Stimulated activated naive B cell treated with anti-CD40 and anti-IgM and Interleukin-4, amounts not matched to agents 10 μg/mL and 1 μg/mL and 100 μg/mL, for 72 hours (primary cell): ENCODE measurements at regions not wholly inside any gene's neighbourhood (a gene's known extent, or its start where the extent isn't known, plus 50 kb on each side); places are given as distances from the start of the nearest gene placed in this dataset.
"Not testable (repeated sequence)": the region's sequence is repeated elsewhere in the genome, so short reads cannot be mapped to it uniquely, and the experiment has no call there.

Source experiments
- ATAC-seq, 2 donors: fragments of 150-1000 bp; cut with Tn5 transposase; replicated peaks; 2 replicates each; pipeline ENCODE4 v1.10.0; 2021; ENCODE audit warnings: moderate library complexity in 1 of 2
- DNase-seq: peaks from one replicate; pipeline ENCODE4 v3.0.0; 2021
- H3K27ac Mint-ChIP-seq: one replicate; pipeline ENCODE4 v1.8.0; 2022; ENCODE audit warnings: mild to moderate bottlenecking, mixed read lengths
- H3K27me3 Mint-ChIP-seq, 2 donors: one replicate each; pipeline ENCODE4 v1.8.0; 2022; ENCODE audit warnings: mixed read lengths in 2 of 2
- H3K36me3 Mint-ChIP-seq, 2 donors: one replicate each; pipeline ENCODE4 v1.8.0; 2022; ENCODE audit warnings: mixed read lengths in 2 of 2, mild to moderate bottlenecking in 1 of 2
- H3K4me1 Mint-ChIP-seq, 2 donors: one replicate each; pipeline ENCODE4 v1.8.0; 2022; ENCODE audit warnings: mixed read lengths in 2 of 2, mild to moderate bottlenecking in 1 of 2
- H3K4me3 Mint-ChIP-seq, 2 donors: one replicate each; pipeline ENCODE4 v1.8.0; 2022; ENCODE audit warnings: mild to moderate bottlenecking in 2 of 2, mixed read lengths in 2 of 2, moderate library complexity in 1 of 2
- H3K9me3 Mint-ChIP-seq, 2 donors: one replicate each; pipeline ENCODE4 v1.8.0; 2022; ENCODE audit warnings: mixed read lengths in 2 of 2, mild to moderate bottlenecking in 1 of 2

GRCh38 chr3:143175940-143176894 lies 56.6 kb downstream of the CHST2 start:
- not testable (repeated sequence) for ATAC-seq, H3K4me3 Mint-ChIP-seq, DNase-seq, H3K27ac Mint-ChIP-seq, H3K27me3 Mint-ChIP-seq
- H3K9me3 Mint-ChIP-seq = peaks cover 14 to 20% of the 10 kb centered on the region in 2 donors
- peaks cover 10 to 20% of the 10 kb centered on the region in 2 donors for H3K36me3 Mint-ChIP-seq
- H3K4me1 Mint-ChIP-seq = peaks cover 17 to 50% of the 10 kb centered on the region in 2 donors

GRCh38 chr3:143177965-143178364 lies 58.4 kb downstream of the CHST2 start:
- H3K27me3 Mint-ChIP-seq, H3K4me3 Mint-ChIP-seq, DNase-seq: not testable (repeated sequence)
- H3K36me3 Mint-ChIP-seq = peaks cover 11 to 17% of the 10 kb centered on the region in 2 donors
- peak overlapping the region; percentile 26 for H3K27ac Mint-ChIP-seq
- H3K9me3 Mint-ChIP-seq = peaks cover 16 to 18% of the 10 kb centered on the region in 2 donors
- ATAC-seq = peak in 1 of 2 donors; percentile 67
- H3K4me1 Mint-ChIP-seq = peaks cover 16 to 45% of the 10 kb centered on the region in 2 donors

GRCh38 chr3:143178775-143179548 lies 59.4 kb downstream of the CHST2 start:
- Mint-ChIP-seq H3K4me1 (peaks cover 21 to 40% of the 10 kb centered on the region in 2 donors), H3K36me3 (peaks cover 5 to 10% of the 10 kb centered on the region in 2 donors), H3K9me3 (peaks cover 9 to 10% of the 10 kb centered on the region in 2 donors)
- not testable (repeated sequence) for H3K4me3 Mint-ChIP-seq, DNase-seq, ATAC-seq, H3K27ac Mint-ChIP-seq, H3K27me3 Mint-ChIP-seq

GRCh38 chr3:143179603-143180002 lies 60.0 kb downstream of the CHST2 start:
- ATAC-seq = no peak
- DNase-seq = no peak
- H3K36me3 Mint-ChIP-seq = peaks cover 3 to 6% of the 10 kb centered on the region in 2 donors
- H3K9me3 Mint-ChIP-seq = peaks cover 5 to 7% of the 10 kb centered on the region in 2 donors
- H3K4me3 Mint-ChIP-seq = no peak overlapping the region
- peaks cover 24 to 35% of the 10 kb centered on the region in 2 donors for H3K4me1 Mint-ChIP-seq
- H3K27ac Mint-ChIP-seq = no peak overlapping the region
- H3K27me3 Mint-ChIP-seq = no peaks in the 10 kb centered on the region

GRCh38 chr3:143180860-143181259 lies 61.3 kb downstream of the CHST2 start:
- ATAC-seq, H3K36me3 Mint-ChIP-seq, H3K27me3 Mint-ChIP-seq, H3K4me3 Mint-ChIP-seq, DNase-seq, H3K9me3 Mint-ChIP-seq: not testable (repeated sequence)
- peak overlapping the region; percentile 59 for H3K27ac Mint-ChIP-seq
- peaks cover 24 to 34% of the 10 kb centered on the region in 2 donors for H3K4me1 Mint-ChIP-seq

- ATAC-seq, H3K9me3 Mint-ChIP-seq, H3K27me3 Mint-ChIP-seq, H3K4me3 Mint-ChIP-seq, DNase-seq, H3K27ac Mint-ChIP-seq, H3K36me3 Mint-ChIP-seq: not testable (repeated sequence)
- peaks cover 24 to 34% of the 10 kb centered on the region in 2 donors for H3K4me1 Mint-ChIP-seq
Measured at GRCh38 chr3:143181977-143182376, 62.4 kb downstream of the CHST2 start.

- H3K4me1 Mint-ChIP-seq = peaks cover 24 to 26% of the 10 kb centered on the region in 2 donors
- peaks cover 5 to 7% of the 10 kb centered on the region in 2 donors for H3K9me3 Mint-ChIP-seq
- no peak overlapping the region for H3K4me3 Mint-ChIP-seq
- no peak for DNase-seq
- no peak overlapping the region for H3K27ac Mint-ChIP-seq
- no peaks in the 10 kb centered on the region for H3K27me3 Mint-ChIP-seq
- ATAC-seq = no peak
- peaks cover 3 to 6% of the 10 kb centered on the region in 2 donors for H3K36me3 Mint-ChIP-seq
Measured at GRCh38 chr3:143182866-143183664, 63.5 kb downstream of the CHST2 start.

GRCh38 chr3:143183665-143183964 lies 64.0 kb downstream of the CHST2 start:
- peaks cover 3 to 6% of the 10 kb centered on the region in 2 donors for H3K36me3 Mint-ChIP-seq
- ATAC-seq = no peak
- peaks cover 24 to 26% of the 10 kb centered on the region in 2 donors for H3K4me1 Mint-ChIP-seq
- H3K27ac Mint-ChIP-seq = no peak overlapping the region
- H3K27me3 Mint-ChIP-seq = no peaks in the 10 kb centered on the region
- no peak overlapping the region for H3K4me3 Mint-ChIP-seq
- no peak for DNase-seq
- H3K9me3 Mint-ChIP-seq = peaks cover 5 to 7% of the 10 kb centered on the region in 2 donors

GRCh38 chr3:143184099-143184498 lies 64.5 kb downstream of the CHST2 start:
- H3K4me3 Mint-ChIP-seq = peak overlapping the region; percentile 22 to 31
- H3K27me3 Mint-ChIP-seq = no peaks in the 10 kb centered on the region
- peak; percentile 38 to 61 for ATAC-seq

GRCh38 chr3:143185401-143185800 lies 65.8 kb downstream of the CHST2 start:
- H3K27me3 Mint-ChIP-seq = no peaks in the 10 kb centered on the region
- no peak overlapping the region for H3K4me3 Mint-ChIP-seq
- no peak for DNase-seq
- ATAC-seq = no peak
- peaks cover 20 to 21% of the 10 kb centered on the region in 2 donors for H3K4me1 Mint-ChIP-seq
- peaks cover 4 to 5% of the 10 kb centered on the region in 2 donors for H3K9me3 Mint-ChIP-seq
- H3K27ac Mint-ChIP-seq = no peak overlapping the region
- peaks cover 3 to 6% of the 10 kb centered on the region in 2 donors for H3K36me3 Mint-ChIP-seq

More at GRCh38 chr3:143184099-143184498, 64.5 kb downstream of the CHST2 start:
- Mint-ChIP-seq H3K4me1 (peaks cover 24 to 26% of the 10 kb centered on the region in 2 donors), H3K36me3 (peaks cover 3 to 6% of the 10 kb centered on the region in 2 donors), H3K27ac (peak overlapping the region; percentile 78), H3K9me3 (peaks cover 5 to 7% of the 10 kb centered on the region in 2 donors)
- DNase-seq = no peak

- no peak for DNase-seq
- no peak for ATAC-seq
- Mint-ChIP-seq H3K27ac (no peak overlapping the region), H3K9me3 (peaks cover 0 to under 1% of the 10 kb centered on the region in 2 donors), H3K4me3 (no peak overlapping the region), H3K36me3 (no peaks in the 10 kb centered on the region), H3K27me3 (peaks cover 0 to 5% of the 10 kb centered on the region in 2 donors), H3K4me1 (peaks cover 3 to 14% of the 10 kb centered on the region in 2 donors)
Measured at GRCh38 chr3:143187111-143187510, 67.5 kb downstream of the CHST2 start.

GRCh38 chr3:143188881-143189280 lies 69.3 kb downstream of the CHST2 start:
- peaks cover 6% of the 10 kb centered on the region in 2 donors for H3K36me3 Mint-ChIP-seq
- H3K27ac Mint-ChIP-seq = no peak overlapping the region

GRCh38 chr3:143190101-143190500 lies 70.5 kb downstream of the CHST2 start:
- ATAC-seq = no peak
- no peak overlapping the region for H3K27ac Mint-ChIP-seq
- H3K4me1 Mint-ChIP-seq = no peaks in the 10 kb centered on the region

More at GRCh38 chr3:143188881-143189280, 69.3 kb downstream of the CHST2 start:
- ATAC-seq = no peak
- DNase-seq = no peak
- Mint-ChIP-seq H3K4me3 (no peak overlapping the region), H3K4me1 (peaks cover 0 to 4% of the 10 kb centered on the region in 2 donors), H3K9me3 (peaks cover 0 to 4% of the 10 kb centered on the region in 2 donors), H3K27me3 (peaks cover 0 to 5% of the 10 kb centered on the region in 2 donors)

More at GRCh38 chr3:143190101-143190500, 70.5 kb downstream of the CHST2 start:
- H3K9me3 Mint-ChIP-seq = peaks cover 0 to 4% of the 10 kb centered on the region in 2 donors
- DNase-seq = no peak
- H3K36me3 Mint-ChIP-seq = peaks cover 6% of the 10 kb centered on the region in 2 donors
- peaks cover 0 to 5% of the 10 kb centered on the region in 2 donors for H3K27me3 Mint-ChIP-seq
- H3K4me3 Mint-ChIP-seq = no peak overlapping the region
